Renal cortical epithelial cell (primary cell): ENCODE measurements at regions not wholly inside any gene's neighbourhood (a gene's known extent, or its start where the extent isn't known, plus 50 kb on each side); places are given as distances from the start of the nearest gene placed in this dataset.

Experiments
- DNase-seq: peaks from one replicate; pipeline ENCODE4 v3.0.0-alpha.2; 2011; ENCODE audit warnings: low read depth

- DNase-seq, result no peak
These were observed 143.5 kb upstream of the IPO9 start for GRCh38 chr1:201685485-201685884.

GRCh38 chr1:201686714-201687455, 142.1 kb upstream of the IPO9 start:
- DNase-seq, result peak; percentile 95

- no peak for DNase-seq
These were observed 140.4 kb upstream of the IPO9 start for GRCh38 chr1:201688514-201688913.

- DNase-seq, result no peak
These were observed 139.3 kb upstream of the IPO9 start for GRCh38 chr1:201689647-201690046.

GRCh38 chr1:201690528-201690927, 138.4 kb upstream of the IPO9 start:
- no peak for DNase-seq

GRCh38 chr1:201691716-201692554, 137.0 kb upstream of the IPO9 start:
- no peak for DNase-seq

GRCh38 chr1:201692555-201693394, 136.2 kb upstream of the IPO9 start:
- DNase-seq, result no peak

- DNase-seq, result no peak
These were observed 134.9 kb upstream of the IPO9 start for GRCh38 chr1:201693890-201694607.

GRCh38 chr1:201694608-201695335, 134.2 kb upstream of the IPO9 start:
- no peak for DNase-seq

- no peak for DNase-seq
These were observed 133.3 kb upstream of the IPO9 start for GRCh38 chr1:201695607-201696006.

- peak; percentile 36 for DNase-seq
These were observed 132.7 kb upstream of the IPO9 start for GRCh38 chr1:201696217-201696761.

GRCh38 chr1:201697174-201697573, 131.8 kb upstream of the IPO9 start:
- no peak for DNase-seq

- DNase-seq, result no peak
These were observed 127.1 kb upstream of the IPO9 start for GRCh38 chr1:201701831-201702230.

- DNase-seq, result peak; percentile 73
These were observed 126.0 kb upstream of the IPO9 start for GRCh38 chr1:201702936-201703335.

GRCh38 chr1:201703621-201704438, 125.1 kb upstream of the IPO9 start:
- DNase-seq, result peak; percentile 61

- DNase-seq, result no peak
These were observed 124.5 kb upstream of the IPO9 start for GRCh38 chr1:201704439-201704792.

GRCh38 chr1:201705389-201705788, 123.6 kb upstream of the IPO9 start:
- DNase-seq, result no peak

- DNase-seq, result no peak
These were observed 122.8 kb upstream of the IPO9 start for GRCh38 chr1:201706109-201706508.

GRCh38 chr1:201707027-201707426, 121.9 kb upstream of the IPO9 start:
- no peak for DNase-seq

- DNase-seq, result no peak
These were observed 121.3 kb upstream of the IPO9 start for GRCh38 chr1:201707656-201708055.
